Lower lobe of right lung (tissue), 2 donors: ENCODE measurements at regions not wholly inside any gene's neighbourhood (a gene's known extent, or its start where the extent isn't known, plus 50 kb on each side); places are given as distances from the start of the nearest gene placed in this dataset.

Source experiments
- ATAC-seq, 2 donors: fragments of 200-7000 bp; cut with Tn5 transposase; one replicate each; pipeline ENCODE4 v1.9.1; 2020 to 2022; ENCODE audit warnings: mild to moderate bottlenecking in 2 of 2, moderate library complexity in 2 of 2
- DNase-seq: peaks from one replicate; pipeline ENCODE4 v3.0.0-alpha.2; 2020
- H3K27ac ChIP-seq: fragments of 200-600 bp; one replicate; pipeline ENCODE4 v1.8.0; 2022
- H3K27me3 ChIP-seq: fragments of 200-600 bp; one replicate; pipeline ENCODE4 v1.8.0; 2022; ENCODE audit warnings: low read depth
- H3K36me3 ChIP-seq: fragments of 200-600 bp; one replicate; pipeline ENCODE4 v1.8.0; 2022; ENCODE audit warnings: mild to moderate bottlenecking
- H3K4me1 ChIP-seq: fragments of 200-600 bp; one replicate; pipeline ENCODE4 v1.8.0; 2022
- H3K4me3 ChIP-seq: fragments of 200-600 bp; one replicate; pipeline ENCODE4 v1.8.0; 2022; ENCODE audit warnings: mild to moderate bottlenecking
- H3K9me3 ChIP-seq: fragments of 200-600 bp; one replicate; pipeline ENCODE4 v1.8.0; 2022
- intact Hi-C: fragments of 100-400 bp; cut with DNase I; formaldehyde crosslinking; loops from one replicate; pipeline ENCODE4 v1.11.0; 2022
- TF ChIP-seq, protein P1 (sequence below): fragments of 200-600 bp; IDR thresholded peaks from one replicate; pipeline ENCODE4 v1.8.0; 2022; ENCODE audit warnings: antibody characterized with exemption, mild to moderate bottlenecking
- donor health status: DM: no; HTN: yes; CAD: no; lungs with severe emphysema.

DNA sequence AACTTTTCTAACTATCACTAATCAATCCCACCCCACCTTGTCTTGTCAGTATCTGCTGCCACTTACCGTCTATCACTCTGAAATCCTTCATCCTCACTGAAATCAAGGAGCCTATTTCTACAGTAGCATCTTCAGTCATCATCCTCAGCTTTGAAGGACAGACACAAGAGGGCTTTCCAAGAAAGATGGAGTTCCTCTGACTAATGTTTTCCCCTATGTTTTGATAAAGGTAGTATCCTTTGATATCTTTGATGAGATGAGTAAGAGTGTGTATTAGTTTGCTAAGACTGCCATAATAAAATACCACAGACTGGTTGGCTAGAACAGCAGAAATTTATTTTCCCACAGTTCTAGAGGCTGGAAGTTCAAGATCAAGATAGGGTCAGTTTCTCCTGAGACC lies 101.8 kb upstream of the VAV3 start:
- intact Hi-C loops, result no loop called here

DNA sequence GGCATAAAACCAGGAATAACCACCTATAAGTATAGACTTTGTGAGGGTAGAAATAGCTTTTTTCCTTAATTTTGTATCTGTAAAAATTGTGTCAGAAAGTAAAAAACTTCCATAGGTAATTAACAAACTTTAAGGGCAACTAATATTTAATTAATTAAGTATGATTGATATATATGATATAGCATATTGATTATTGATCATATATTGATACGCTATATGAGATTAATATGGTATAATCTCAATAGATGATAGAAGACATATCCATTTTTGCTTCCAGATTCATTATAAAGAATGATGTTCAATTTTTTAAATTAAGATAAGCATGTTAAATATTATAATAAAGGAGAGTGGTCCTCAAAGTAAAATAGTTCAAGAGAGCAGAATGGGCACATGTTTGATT lies 99.3 kb upstream of the VAV3 start:
- peaks cover 4% of the 10 kb centered on the region for H3K9me3 ChIP-seq
- TF ChIP-seq, protein P1, sequence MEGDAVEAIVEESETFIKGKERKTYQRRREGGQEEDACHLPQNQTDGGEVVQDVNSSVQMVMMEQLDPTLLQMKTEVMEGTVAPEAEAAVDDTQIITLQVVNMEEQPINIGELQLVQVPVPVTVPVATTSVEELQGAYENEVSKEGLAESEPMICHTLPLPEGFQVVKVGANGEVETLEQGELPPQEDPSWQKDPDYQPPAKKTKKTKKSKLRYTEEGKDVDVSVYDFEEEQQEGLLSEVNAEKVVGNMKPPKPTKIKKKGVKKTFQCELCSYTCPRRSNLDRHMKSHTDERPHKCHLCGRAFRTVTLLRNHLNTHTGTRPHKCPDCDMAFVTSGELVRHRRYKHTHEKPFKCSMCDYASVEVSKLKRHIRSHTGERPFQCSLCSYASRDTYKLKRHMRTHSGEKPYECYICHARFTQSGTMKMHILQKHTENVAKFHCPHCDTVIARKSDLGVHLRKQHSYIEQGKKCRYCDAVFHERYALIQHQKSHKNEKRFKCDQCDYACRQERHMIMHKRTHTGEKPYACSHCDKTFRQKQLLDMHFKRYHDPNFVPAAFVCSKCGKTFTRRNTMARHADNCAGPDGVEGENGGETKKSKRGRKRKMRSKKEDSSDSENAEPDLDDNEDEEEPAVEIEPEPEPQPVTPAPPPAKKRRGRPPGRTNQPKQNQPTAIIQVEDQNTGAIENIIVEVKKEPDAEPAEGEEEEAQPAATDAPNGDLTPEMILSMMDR, result no peak
- no peaks in the 10 kb centered on the region for H3K36me3 ChIP-seq
- no peak overlapping the region for H3K27ac ChIP-seq
- H3K4me3 ChIP-seq, result no peak overlapping the region
- intact Hi-C loops, result no loop called here
- DNase-seq (no peak), ATAC-seq (no peak)
- peaks cover 8% of the 10 kb centered on the region for H3K4me1 ChIP-seq
- no peaks in the 10 kb centered on the region for H3K27me3 ChIP-seq

More for the DNA sequence above, 101.8 kb upstream of the VAV3 start:
- DNase-seq, result no peak
- H3K36me3 ChIP-seq, result no peaks in the 10 kb centered on the region
- TF ChIP-seq, protein P1, result no peak
- no peaks in the 10 kb centered on the region for H3K4me1 ChIP-seq
- H3K27me3 ChIP-seq, result no peaks in the 10 kb centered on the region
- H3K27ac ChIP-seq, result no peak overlapping the region
- ATAC-seq, result no peak
- peaks cover under 1% of the 10 kb centered on the region for H3K9me3 ChIP-seq
- H3K4me3 ChIP-seq, result no peak overlapping the region

DNA sequence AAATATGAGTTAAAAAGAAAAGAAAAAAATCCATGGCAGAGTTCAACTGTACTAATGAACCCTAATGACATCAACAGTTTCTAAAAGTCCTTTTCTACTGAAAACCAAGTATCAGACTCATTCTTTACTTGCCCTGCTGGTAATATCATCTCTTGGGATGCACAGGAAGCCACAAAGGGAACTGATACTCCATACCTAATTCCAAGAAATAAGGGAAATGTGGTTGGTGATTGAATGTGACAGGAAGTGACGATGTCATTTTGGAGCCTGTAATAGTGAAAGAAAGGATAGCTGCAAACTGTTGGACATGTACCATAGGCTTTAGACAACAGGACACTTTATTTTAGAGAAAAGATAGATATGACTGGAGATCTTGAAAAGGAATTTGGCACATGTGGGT lies 98.7 kb upstream of the VAV3 start:
- no peak for DNase-seq
- intact Hi-C loops, result no loop called here
- peaks cover 4% of the 10 kb centered on the region for H3K9me3 ChIP-seq
- no peak overlapping the region for H3K27ac ChIP-seq
- no peaks in the 10 kb centered on the region for H3K36me3 ChIP-seq
- no peak overlapping the region for H3K4me3 ChIP-seq
- H3K27me3 ChIP-seq, result no peaks in the 10 kb centered on the region
- H3K4me1 ChIP-seq, result peaks cover 9% of the 10 kb centered on the region
- peak; percentile 53 to 64 for ATAC-seq
- TF ChIP-seq, protein P1, result no peak

DNA sequence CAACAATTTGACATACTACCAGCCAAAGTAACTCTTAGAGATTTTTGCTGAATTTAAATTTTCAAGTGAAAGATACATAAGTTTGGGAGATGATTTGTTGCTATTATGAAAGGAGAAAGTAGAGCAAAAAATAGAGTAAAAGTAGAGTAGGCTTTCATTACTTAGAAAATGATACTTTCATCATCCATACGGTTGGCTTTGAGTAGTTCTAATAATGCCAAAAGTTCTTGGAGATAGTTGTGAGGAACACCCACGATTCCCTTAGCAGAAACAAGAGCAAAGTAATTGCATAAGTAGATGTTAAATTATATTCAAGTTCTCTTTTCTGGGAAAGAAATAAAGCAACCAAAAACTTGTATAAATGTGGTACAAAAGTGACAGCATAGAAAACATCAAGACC lies 95.0 kb upstream of the VAV3 start:
- Histone ChIP-seq H3K27ac (no peak overlapping the region), H3K4me3 (no peak overlapping the region), H3K4me1 (peaks cover 40% of the 10 kb centered on the region), H3K36me3 (no peaks in the 10 kb centered on the region), H3K9me3 (peaks cover 4% of the 10 kb centered on the region), H3K27me3 (no peaks in the 10 kb centered on the region)
- ATAC-seq (peak in 1 of 2 donors; percentile 42), DNase-seq (no peak)
- TF ChIP-seq, protein P1, result no peak
- intact Hi-C loops, result no loop called here

DNA sequence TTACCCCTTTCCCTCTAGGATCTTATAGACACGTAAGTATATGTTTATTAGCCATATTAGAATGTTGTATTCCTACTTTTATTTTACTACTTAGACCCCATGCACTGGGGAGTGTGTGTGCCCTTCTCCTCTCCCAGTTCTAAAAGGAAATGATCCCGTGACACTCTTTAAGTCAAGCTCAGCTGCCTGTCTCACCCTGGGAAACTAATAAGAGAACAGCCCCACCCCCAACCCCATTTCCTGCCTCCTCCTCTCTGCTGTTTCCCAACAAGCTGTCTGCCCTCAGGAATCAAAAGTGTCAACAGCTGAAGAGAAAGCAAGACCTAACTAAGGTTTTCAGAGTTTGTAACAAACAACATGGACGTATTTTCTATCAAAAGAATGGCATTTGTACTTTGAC lies 92.6 kb upstream of the VAV3 start:
- Histone ChIP-seq H3K36me3 (no peaks in the 10 kb centered on the region), H3K27ac (no peak overlapping the region), H3K9me3 (peaks cover 4% of the 10 kb centered on the region), H3K27me3 (no peaks in the 10 kb centered on the region), H3K4me3 (no peak overlapping the region), H3K4me1 (peaks cover 57% of the 10 kb centered on the region)
- intact Hi-C loops, result no loop called here
- DNase-seq (peak; percentile 72), ATAC-seq (peak; percentile 53 to 72)
- TF ChIP-seq, protein P1, result no peak

DNA sequence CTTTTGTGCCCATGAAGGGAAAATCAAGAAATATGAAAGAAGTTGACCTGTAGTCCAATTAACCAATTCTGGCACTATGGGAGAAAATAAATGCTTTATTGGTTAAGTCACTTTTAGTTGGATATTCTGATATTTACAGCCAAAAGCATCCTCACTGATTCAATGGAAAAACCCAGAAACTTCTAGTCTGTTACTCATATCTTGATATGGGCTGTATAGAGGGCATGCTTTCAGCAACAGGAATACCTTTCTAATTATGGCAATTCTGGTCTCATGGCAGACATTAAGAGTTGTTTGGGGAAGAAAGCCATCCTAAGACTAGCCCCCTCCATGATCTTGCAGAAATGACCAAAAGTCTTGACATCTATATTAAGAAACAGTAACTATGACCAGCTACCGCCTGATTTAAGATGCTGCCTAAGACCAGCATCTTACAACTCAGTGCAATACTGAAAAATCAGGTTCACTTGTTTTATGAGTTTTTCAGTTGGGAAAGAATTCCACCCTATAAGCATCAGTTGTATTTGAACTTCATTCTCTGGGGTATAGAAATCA lies 91.5 kb upstream of the VAV3 start:
- peaks cover under 1% of the 10 kb centered on the region for H3K9me3 ChIP-seq
- H3K27me3 ChIP-seq, result no peaks in the 10 kb centered on the region
- peaks cover 67% of the 10 kb centered on the region for H3K4me1 ChIP-seq
- ATAC-seq (no peak), DNase-seq (no peak)
- intact Hi-C loops, result no loop called here
- H3K27ac ChIP-seq, result no peak overlapping the region
- no peak overlapping the region for H3K4me3 ChIP-seq
- TF ChIP-seq, protein P1, result no peak
- no peaks in the 10 kb centered on the region for H3K36me3 ChIP-seq
